Upper lobe of left lung (tissue), 6 donors: ENCODE measurements at regions not wholly inside any gene's neighbourhood (a gene's known extent, or its start where the extent isn't known, plus 50 kb on each side); places are given as distances from the start of the nearest gene placed in this dataset.
A peak's percentile ranks its signal among the peaks of the same experiment; 100 is the strongest.
"Not testable (repeated sequence)": the region's sequence is repeated elsewhere in the genome, so short reads cannot be mapped to it uniquely, and the experiment has no call there.

Experiments used
- ATAC-seq, 2 donors: fragments of 200-7000 bp; cut with Tn5 transposase; one replicate each; pipeline ENCODE4 v1.9.1; 2022; ENCODE audit warnings: mild to moderate bottlenecking in 2 of 2, moderate library complexity in 2 of 2; ENCODE audit not compliant: low FRiP score in 2 of 2
- DNase-seq, 2 donors: peaks; one replicate each; pipeline ENCODE4 v3.0.0-alpha.2; 2019 to 2020
- H3K27ac ChIP-seq, 4 donors: fragments of 200-600 bp; sonication (generic); one replicate each; pipeline ENCODE4 v1.5.1; 2016 to 2019
- H3K27me3 ChIP-seq, 4 donors: fragments of 200-600 bp; sonication (generic); one replicate each; pipeline ENCODE4 v1.5.1; 2017 to 2019
- H3K36me3 ChIP-seq, 4 donors: fragments of 200-600 bp; sonication (generic); one replicate each; pipeline ENCODE4 v1.5.1; 2016 to 2019
- H3K4me1 ChIP-seq, 4 donors: fragments of 200-600 bp; sonication (generic); one replicate each; pipeline ENCODE4 v1.5.1; 2018 to 2019
- H3K4me3 ChIP-seq, 4 donors: fragments of 200-600 bp; sonication (generic); one replicate each; pipeline ENCODE4 v1.5.1; 2017 to 2019; ENCODE audit warnings: mild to moderate bottlenecking in 2 of 4, moderate library complexity in 1 of 4
- H3K9me3 ChIP-seq, 4 donors: fragments of 200-600 bp; sonication (generic); one replicate each; pipeline ENCODE4 v1.5.1; 2018 to 2019
- EP300 ChIP-seq, 4 donors: sonication (generic); formaldehyde crosslinking; IDR thresholded peaks; one replicate each; pipeline ENCODE4 v1.5.1; 2017; ENCODE audit warnings: antibody characterized with exemption in 4 of 4, control low read depth in 2 of 4
- POLR2A ChIP-seq, 4 donors: fragments of 450-650 bp; IDR thresholded peaks; one replicate each; pipeline ENCODE4 v1.5.1; 2016 to 2017; ENCODE audit warnings: antibody characterized with exemption in 4 of 4, mild to moderate bottlenecking in 2 of 4
- POLR2AphosphoS5 ChIP-seq, 2 donors: sonication (generic); formaldehyde crosslinking; IDR thresholded peaks; one replicate each; pipeline ENCODE4 v1.5.1; 2017; ENCODE audit warnings: antibody characterized with exemption in 2 of 2
- WGBS, 2 donors: methylation state at CpG; one replicate each; pipeline ENCODE4 v1.1.5; 2017 to 2018; 5-methylcytosine and 5-hydroxymethylcytosine counted together
- TF ChIP-seq, protein P1 (sequence below), 6 experiments: fragments of 450-650 bp in 4 of 6; fragments of 200-600 bp in 2 of 6; sonication (generic) in 2 of 6; IDR thresholded peaks; one replicate each; pipeline ENCODE4 v1.5.1; 2016 to 2019; ENCODE audit warnings: antibody characterized with exemption in 6 of 6
- donor health status: DM: no; HTN: no; CAD: no; lungs with moderate emphysema.
- donor health status: DM: no; HTN: yes; CAD: no; lungs with severe emphysema.

DNA sequence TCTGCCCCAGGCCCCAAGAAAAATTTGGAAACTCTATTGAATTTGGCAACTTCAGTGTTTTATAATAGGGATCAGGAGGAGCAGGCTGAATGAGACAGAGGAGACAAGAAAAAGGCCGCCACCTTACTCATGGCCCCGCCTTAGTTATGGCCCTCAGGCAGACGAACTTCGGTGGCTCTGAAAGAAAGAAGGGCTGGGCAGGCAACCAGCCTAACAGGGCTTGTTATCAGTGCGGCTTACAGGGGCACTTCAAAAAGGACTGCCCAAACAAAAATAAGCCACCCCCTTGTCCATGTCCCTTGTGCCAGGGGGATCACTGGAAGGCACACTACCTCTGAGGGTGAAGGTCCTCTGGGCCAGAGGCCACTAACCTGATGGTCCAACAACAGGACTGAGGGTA, 146.3 kb upstream of the ATF7IP start:
- no peaks in the 10 kb centered on the region for H3K27me3 ChIP-seq
- H3K4me1 ChIP-seq: peaks cover 0 to 5% (median 2%) of the 10 kb centered on the region in 4 donors
- TF ChIP-seq POLR2A (IDR thresholded peaks at IDR 0.05): no peak
- TF ChIP-seq, protein P1, sequence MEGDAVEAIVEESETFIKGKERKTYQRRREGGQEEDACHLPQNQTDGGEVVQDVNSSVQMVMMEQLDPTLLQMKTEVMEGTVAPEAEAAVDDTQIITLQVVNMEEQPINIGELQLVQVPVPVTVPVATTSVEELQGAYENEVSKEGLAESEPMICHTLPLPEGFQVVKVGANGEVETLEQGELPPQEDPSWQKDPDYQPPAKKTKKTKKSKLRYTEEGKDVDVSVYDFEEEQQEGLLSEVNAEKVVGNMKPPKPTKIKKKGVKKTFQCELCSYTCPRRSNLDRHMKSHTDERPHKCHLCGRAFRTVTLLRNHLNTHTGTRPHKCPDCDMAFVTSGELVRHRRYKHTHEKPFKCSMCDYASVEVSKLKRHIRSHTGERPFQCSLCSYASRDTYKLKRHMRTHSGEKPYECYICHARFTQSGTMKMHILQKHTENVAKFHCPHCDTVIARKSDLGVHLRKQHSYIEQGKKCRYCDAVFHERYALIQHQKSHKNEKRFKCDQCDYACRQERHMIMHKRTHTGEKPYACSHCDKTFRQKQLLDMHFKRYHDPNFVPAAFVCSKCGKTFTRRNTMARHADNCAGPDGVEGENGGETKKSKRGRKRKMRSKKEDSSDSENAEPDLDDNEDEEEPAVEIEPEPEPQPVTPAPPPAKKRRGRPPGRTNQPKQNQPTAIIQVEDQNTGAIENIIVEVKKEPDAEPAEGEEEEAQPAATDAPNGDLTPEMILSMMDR (IDR thresholded peaks at IDR 0.05): no peak
- no peak for TF ChIP-seq POLR2AphosphoS5 (IDR thresholded peaks at IDR 0.05)
- no peak for TF ChIP-seq EP300 (IDR thresholded peaks at IDR 0.05)
- WGBS, 2 donors: 86 to 92% methylated on average over 5 of the region's 5 CpGs
- ATAC-seq (no peak), DNase-seq (no peak)
- no peak overlapping the region for H3K27ac ChIP-seq
- H3K9me3 ChIP-seq: no peaks in the 10 kb centered on the region
- H3K36me3 ChIP-seq: no peaks in the 10 kb centered on the region
- H3K4me3 ChIP-seq: no peak overlapping the region

DNA sequence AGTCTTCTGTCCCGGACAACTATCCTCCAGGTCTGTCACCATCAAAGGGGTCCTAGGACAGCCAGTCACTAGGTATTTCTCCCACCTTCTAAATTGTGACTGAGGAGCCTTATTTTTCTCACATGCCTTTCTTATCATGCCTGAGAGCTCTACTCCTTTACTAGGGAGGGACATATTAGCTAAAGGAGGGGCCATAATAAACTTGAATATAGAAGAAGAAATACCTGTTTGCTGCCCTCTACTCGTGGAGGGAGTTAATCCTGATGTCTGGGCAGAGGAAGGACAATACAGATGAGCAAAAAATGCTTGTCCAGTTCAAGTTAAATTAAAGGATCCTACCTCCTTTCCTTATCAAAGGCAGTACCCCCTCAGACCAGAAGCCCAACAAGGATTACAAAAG, 145.8 kb upstream of the ATF7IP start:
- not testable (repeated sequence) for H3K4me3 ChIP-seq, H3K27me3 ChIP-seq, H3K9me3 ChIP-seq, H3K4me1 ChIP-seq, H3K36me3 ChIP-seq, H3K27ac ChIP-seq, ATAC-seq, DNase-seq
- WGBS, 2 donors: 74 to 78% methylated on average over 2 of the region's 2 CpGs

DNA sequence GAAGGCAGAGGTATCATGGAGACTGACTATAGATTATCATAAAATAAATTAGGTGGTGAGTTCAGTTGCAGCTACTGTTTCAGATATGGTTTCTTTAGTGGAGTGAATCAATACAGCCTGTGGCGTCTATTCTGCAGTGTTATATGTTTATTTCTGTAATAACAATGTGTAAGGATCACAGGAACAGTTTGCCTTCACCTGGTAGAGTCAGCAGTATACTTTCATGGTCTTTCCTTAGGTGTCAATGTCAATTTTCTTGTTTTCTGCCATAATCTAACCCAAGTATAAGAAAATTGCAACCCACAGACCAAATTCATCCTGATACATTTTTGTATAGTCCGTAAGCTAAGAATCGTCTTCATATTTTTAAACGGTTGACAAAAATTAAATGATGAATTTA, 140.4 kb upstream of the ATF7IP start:
- Histone ChIP-seq H3K4me3 (no peak overlapping the region), H3K4me1 (no peaks in the 10 kb centered on the region), H3K9me3 (peaks cover under 1 to 4% (median 3%) of the 10 kb centered on the region in 4 donors), H3K27ac (no peak overlapping the region), H3K27me3 (no peaks in the 10 kb centered on the region), H3K36me3 (no peaks in the 10 kb centered on the region)
- no peak for DNase-seq
- 92 to 95% methylated on average over 4 of the region's 4 CpGs for WGBS, 2 donors
- no peak for ATAC-seq
- TF ChIP-seq EP300 (IDR thresholded peaks at IDR 0.05) (no peak), POLR2AphosphoS5 (IDR thresholded peaks at IDR 0.05) (no peak), POLR2A (IDR thresholded peaks at IDR 0.05) (no peak)
- TF ChIP-seq, protein P1 (IDR thresholded peaks at IDR 0.05): no peak

DNA sequence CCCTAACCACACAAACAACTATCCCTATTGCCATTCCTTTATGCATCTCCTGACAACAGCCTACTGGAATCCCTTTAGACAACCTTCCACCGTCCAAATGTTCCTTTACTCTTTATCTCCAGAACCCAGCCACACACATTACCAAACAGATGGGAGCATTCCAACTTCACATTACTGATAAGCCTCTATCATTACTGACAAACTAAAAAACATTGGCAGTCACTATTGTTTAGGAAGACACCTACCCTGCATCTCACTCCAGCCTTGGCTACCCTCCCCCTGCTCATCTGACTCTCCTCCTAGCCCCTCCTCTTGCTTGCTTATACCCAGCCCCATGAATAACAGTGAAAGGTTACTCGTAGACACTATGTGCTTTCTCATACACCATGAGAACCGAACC, 130.3 kb upstream of the ATF7IP start:
- ATAC-seq, DNase-seq, H3K36me3 ChIP-seq, H3K27ac ChIP-seq, H3K27me3 ChIP-seq, H3K4me1 ChIP-seq, H3K4me3 ChIP-seq: not testable (repeated sequence)
- 72 to 77% methylated on average over 3 of the region's 3 CpGs for WGBS, 2 donors
- H3K9me3 ChIP-seq: peaks cover 6 to 10% (median 8%) of the 10 kb centered on the region in 4 donors

DNA sequence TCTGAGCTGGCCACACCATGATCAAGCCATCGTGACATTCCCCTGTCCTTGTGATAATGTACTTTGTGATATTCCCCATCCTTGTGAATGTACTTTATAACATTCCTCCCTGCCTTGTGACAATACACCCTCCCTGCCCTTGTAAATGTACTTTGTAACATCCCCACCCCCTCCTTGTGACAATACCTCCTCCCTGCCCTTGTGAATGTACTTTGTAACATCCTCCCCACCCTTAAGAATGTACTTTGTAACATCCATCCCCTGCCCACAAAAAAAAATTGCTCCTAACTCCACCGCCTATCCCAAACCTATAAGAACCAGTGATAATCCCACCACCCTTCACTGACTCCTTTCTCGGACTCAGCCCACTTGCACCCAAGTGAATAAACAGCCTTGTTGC, 128.8 kb upstream of the ATF7IP start:
- not testable (repeated sequence) for H3K27me3 ChIP-seq, H3K36me3 ChIP-seq, H3K4me3 ChIP-seq, H3K9me3 ChIP-seq, H3K27ac ChIP-seq, DNase-seq, ATAC-seq
- H3K4me1 ChIP-seq: peaks cover 0 to 13% (median 9%) of the 10 kb centered on the region in 4 donors
- 94 to 95% methylated on average over 3 of the region's 3 CpGs for whole genome bisulfite sequencing, 2 donors

DNA sequence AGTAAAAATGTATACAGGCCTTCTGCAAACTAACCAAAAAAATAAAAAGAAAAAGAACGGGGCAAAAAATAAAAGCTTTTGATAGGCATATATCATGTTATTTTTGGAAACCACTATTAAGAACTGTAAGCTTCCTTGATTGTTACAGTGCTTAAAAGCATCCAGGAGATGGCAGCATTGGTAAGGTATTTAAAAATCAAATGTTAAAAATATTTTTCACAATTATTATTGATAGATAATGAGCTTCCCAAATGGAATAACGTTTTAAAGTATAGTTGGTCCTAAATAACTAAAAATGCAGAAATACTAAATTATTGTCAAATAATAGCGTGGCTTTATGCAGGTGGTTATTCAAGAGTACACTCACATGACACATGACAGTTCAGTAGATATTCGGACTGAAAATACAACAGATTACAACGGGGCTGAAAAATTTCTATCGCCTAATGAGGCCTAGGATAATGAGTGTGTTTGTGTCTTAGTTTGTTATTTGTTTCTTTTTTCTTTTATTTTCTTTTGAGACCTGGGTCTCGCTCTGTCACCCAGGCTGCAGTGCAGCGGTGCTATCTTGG, 127.2 kb upstream of the ATF7IP start:
- WGBS, 2 donors: 48% methylated on average over 8 of the region's 8 CpGs
- Histone ChIP-seq H3K9me3 (peaks cover 5 to 12% (median 10%) of the 10 kb centered on the region in 4 donors), H3K4me1 (peaks cover 0 to 13% (median 9%) of the 10 kb centered on the region in 4 donors), H3K27ac (no peak overlapping the region), H3K4me3 (no peak overlapping the region), H3K36me3 (no peaks in the 10 kb centered on the region), H3K27me3 (no peaks in the 10 kb centered on the region)
- ATAC-seq (peak in 1 of 2 donors; percentile 81), DNase-seq (no peak)
- TF ChIP-seq, protein P1 (IDR thresholded peaks at IDR 0.05): peak; percentile 39 to 77 (median 58)
- no peak for TF ChIP-seq POLR2A (IDR thresholded peaks at IDR 0.05)
